ENCODE measurements at regions not wholly inside any gene's neighbourhood (a gene's known extent, or its start where the extent isn't known, plus 50 kb on each side); places are given as distances from the start of the nearest gene placed in this dataset.
A peak's percentile ranks its signal among the peaks of the same experiment; 100 is the strongest.
"Not testable (repeated sequence)": the region's sequence is repeated elsewhere in the genome, so short reads cannot be mapped to it uniquely, and the experiment has no call there.

- no peak overlapping the region for H3K4me3 ChIP-seq (ENCODE audit: control insufficient read depth, low read depth, low read length)
- DNase-seq (ENCODE audit: low read depth), result peak; percentile 93
- no peak for TF ChIP-seq CTCF (conservative IDR thresholded peaks at IDR 0.05; ENCODE audit: control insufficient read depth, insufficient read depth, low read depth, low read length)
Observed at GRCh38 chr3:177633671-177634207, 436.5 kb upstream of the TBL1XR1 start.

- DNase-seq (ENCODE audit: low read depth); H3K4me3 ChIP-seq (ENCODE audit: control insufficient read depth, low read depth, low read length): not testable (repeated sequence)
Observed at GRCh38 chr3:177635601-177636106, 438.4 kb upstream of the TBL1XR1 start.

GRCh38 chr3:177640319-177640965 is 443.2 kb upstream of the TBL1XR1 start:
- TF ChIP-seq CTCF (conservative IDR thresholded peaks at IDR 0.05; ENCODE audit: control insufficient read depth, insufficient read depth, low read depth, low read length), result no peak
- DNase-seq (ENCODE audit: low read depth), result peak; percentile 45
- no peak overlapping the region for H3K4me3 ChIP-seq (ENCODE audit: control insufficient read depth, low read depth, low read length)

- TF ChIP-seq CTCF (conservative IDR thresholded peaks at IDR 0.05; ENCODE audit: control insufficient read depth, insufficient read depth, low read depth, low read length), result no peak
- DNase-seq (ENCODE audit: low read depth), result no peak
- H3K4me3 ChIP-seq (ENCODE audit: control insufficient read depth, low read depth, low read length), result no peak overlapping the region
Observed at GRCh38 chr3:177641206-177641605, 443.9 kb upstream of the TBL1XR1 start.

- no peak for DNase-seq (ENCODE audit: low read depth)
- TF ChIP-seq CTCF (conservative IDR thresholded peaks at IDR 0.05; ENCODE audit: control insufficient read depth, insufficient read depth, low read depth, low read length), result no peak
- no peak overlapping the region for H3K4me3 ChIP-seq (ENCODE audit: control insufficient read depth, low read depth, low read length)
Observed at GRCh38 chr3:177642042-177642803, 444.9 kb upstream of the TBL1XR1 start.

GRCh38 chr3:177642804-177643125 is 445.5 kb upstream of the TBL1XR1 start:
- H3K4me3 ChIP-seq (ENCODE audit: control insufficient read depth, low read depth, low read length), result no peak overlapping the region
- DNase-seq (ENCODE audit: low read depth), result no peak

More at GRCh38 chr3:177642804-177643125, 445.5 kb upstream of the TBL1XR1 start:
- no peak for TF ChIP-seq CTCF (conservative IDR thresholded peaks at IDR 0.05; ENCODE audit: control insufficient read depth, insufficient read depth, low read depth, low read length)
